ENCODE measurements at regions not wholly inside any gene's neighbourhood (a gene's known extent, or its start where the extent isn't known, plus 50 kb on each side); places are given as distances from the start of the nearest gene placed in this dataset.
A peak's percentile ranks its signal among the peaks of the same experiment; 100 is the strongest.
"Not testable (repeated sequence)": the region's sequence is repeated elsewhere in the genome, so short reads cannot be mapped to it uniquely, and the experiment has no call there.

GRCh38 chr11:123344188-123344587 lies 85.9 kb upstream of the GRAMD1B start:
- DNase-seq = not testable (repeated sequence)

GRCh38 chr11:123338997-123339752 lies 90.9 kb upstream of the GRAMD1B start:
- DNase-seq = no peak

- DNase-seq = no peak
Measured at GRCh38 chr11:123338266-123338800, 91.7 kb upstream of the GRAMD1B start.

- DNase-seq = no peak
Measured at GRCh38 chr11:123334925-123335324, 95.1 kb upstream of the GRAMD1B start.

- not testable (repeated sequence) for DNase-seq
Measured at GRCh38 chr11:123332577-123332976, 97.5 kb upstream of the GRAMD1B start.

GRCh38 chr11:123330948-123331347 lies 99.1 kb upstream of the GRAMD1B start:
- DNase-seq = no peak

GRCh38 chr11:123330471-123330870 lies 99.6 kb upstream of the GRAMD1B start:
- no peak for DNase-seq

- no peak for DNase-seq
Measured at GRCh38 chr11:123330071-123330470, 100.0 kb upstream of the GRAMD1B start.

GRCh38 chr11:123328281-123328867 lies 101.7 kb upstream of the GRAMD1B start:
- DNase-seq = no peak

- DNase-seq = no peak
Measured at GRCh38 chr11:123325533-123325932, 104.5 kb upstream of the GRAMD1B start.

GRCh38 chr11:123323568-123323967 lies 106.5 kb upstream of the GRAMD1B start:
- DNase-seq = no peak

- no peak for DNase-seq
Measured at GRCh38 chr11:123321636-123322035, 108.4 kb upstream of the GRAMD1B start.

- DNase-seq = no peak
Measured at GRCh38 chr11:123318623-123319022, 111.4 kb upstream of the GRAMD1B start.

GRCh38 chr11:123318132-123318531 lies 111.9 kb upstream of the GRAMD1B start:
- not testable (repeated sequence) for DNase-seq

- no peak for DNase-seq
Measured at GRCh38 chr11:123316003-123316402, 114.1 kb upstream of the GRAMD1B start.

GRCh38 chr11:123314972-123315371 lies 115.1 kb upstream of the GRAMD1B start:
- no peak for DNase-seq

GRCh38 chr11:123313262-123313661 lies 116.8 kb upstream of the GRAMD1B start:
- no peak for DNase-seq

GRCh38 chr11:123308077-123308476 lies 113.0 kb upstream of the CLMP start:
- DNase-seq = peak in 1 of 2 experiments; percentile 12

- no peak for DNase-seq
Measured at GRCh38 chr11:123307276-123307675, 112.2 kb upstream of the CLMP start.

- no peak for DNase-seq
Measured at GRCh38 chr11:123306531-123306930, 111.5 kb upstream of the CLMP start.

- no peak for DNase-seq
Measured at GRCh38 chr11:123305601-123306375, 110.7 kb upstream of the CLMP start.

GRCh38 chr11:123304828-123305466 lies 109.9 kb upstream of the CLMP start:
- DNase-seq = peak in 1 of 2 experiments; percentile 51

GRCh38 chr11:123303924-123304323 lies 108.9 kb upstream of the CLMP start:
- no peak for DNase-seq

Data from NCI-H2081 (cell line).